HCT116 (cell line): ENCODE measurements at regions not wholly inside any gene's neighbourhood (a gene's known extent, or its start where the extent isn't known, plus 50 kb on each side); places are given as distances from the start of the nearest gene placed in this dataset.

ENCODE experiments used
- ATAC-seq: fragments of 200-7000 bp; cut with Tn5 transposase; 2 replicates; pipeline ENCODE4 v1.9.1; 2020; ENCODE audit warnings: mild to moderate bottlenecking, moderate library complexity
- BruUV-seq: library from RNA; stranded (reverse); fragments of 400-500 nt; replicated peaks from 2 replicates; lab custom pipeline; 2021; lab: Mats Ljungman, UMichigan
- CTCF ChIA-PET: fragments of 300-600 bp; sonication (Branson Sonifier 250); formaldehyde crosslinking; loops from one replicate; lab custom pipeline; 2021; ENCODE audit warnings: antibody characterized with exemption; lab: Charles Lee
- POLR2A ChIA-PET: fragments of 300-600, 350-600 bp; sonication (Branson Sonifier 250); formaldehyde crosslinking; loops from one replicate; lab custom pipeline; 2021; ENCODE audit warnings: antibody characterized with exemption; lab: Charles Lee
- RAD21 ChIA-PET, 2 experiments: fragments of 300-600 bp; sonication (Branson Sonifier 250); formaldehyde crosslinking; loops; one replicate each; lab custom pipeline; 2023; ENCODE audit warnings: low total read pairs in 2 of 2; ENCODE audit not compliant: uncharacterized antibody in 2 of 2, unreplicated experiment in 2 of 2, low non-redundant PET in 1 of 2; lab: Charles Lee
- DNase-seq: peaks from one replicate; pipeline ENCODE4 v3.0.0-alpha.2; 2010; ENCODE audit warnings: low read depth, low spot score
- H2AFZ ChIP-seq: fragments of 200-600 bp; shearing (Covaris generic), sonication (generic); 2 replicates; pipeline ENCODE4 v1.6.1; 2017; ENCODE audit warnings: low read depth, mixed run types, mixed read lengths, antibody characterized with exemption, low read length; ENCODE audit not compliant: poor library complexity, severe bottlenecking
- H3K27ac ChIP-seq: 2 replicates; pipeline ENCODE4 v1.5.1; 2012; ENCODE audit warnings: low read depth, low read length
- H3K27me3 ChIP-seq: fragments of 200-600 bp; sonication (generic); 2 replicates; pipeline ENCODE4 v1.6.1; 2016; ENCODE audit warnings: mixed run types, low read length, mixed read lengths; ENCODE audit not compliant: insufficient read depth
- H3K36me3 ChIP-seq, 2 experiments: fragments of 200-500 bp in 1 of 2; fragments of 200-600 bp in 1 of 2; sonication (Bioruptor generic) in 1 of 2; sonication (generic) in 1 of 2; 2 replicates each; pipeline versions ENCODE4 v1.5.1 to v1.6.1; 2014 to 2016; ENCODE audit warnings: low read length in 2 of 2, inconsistent platforms in 1 of 2, mixed read lengths in 1 of 2, mixed run types in 1 of 2; ENCODE audit not compliant: insufficient read depth in 2 of 2, control insufficient read depth in 1 of 2
- H3K4me1 ChIP-seq, 2 experiments: fragments of 200-600 bp in 1 of 2; sonication (generic) in 1 of 2; 2 replicates each; pipeline versions ENCODE4 v1.5.1 to v1.6.1; 2012 to 2017; ENCODE audit warnings: low read length in 2 of 2, inconsistent platforms in 1 of 2, mild to moderate bottlenecking in 1 of 2, mixed read lengths in 1 of 2, mixed run types in 1 of 2, moderate library complexity in 1 of 2; ENCODE audit not compliant: insufficient read depth in 2 of 2, control insufficient read depth in 1 of 2
- H3K4me2 ChIP-seq: fragments of 200-600 bp; sonication (generic); 2 replicates; pipeline ENCODE4 v1.6.1; 2017; ENCODE audit warnings: mixed run types, low read length, mixed read lengths
- H3K4me3 ChIP-seq, 2 experiments: fragments of 200-600 bp in 1 of 2; sonication (generic) in 1 of 2; replicated peaks in 1 of 2; 2 replicates each; pipeline ENCODE4 v1.5.1; 2011 to 2016; ENCODE audit warnings: low read length in 2 of 2, control low read depth in 1 of 2, low read depth in 1 of 2, mild to moderate bottlenecking in 1 of 2, mixed read lengths in 1 of 2, mixed run types in 1 of 2
- H3K79me2 ChIP-seq: fragments of 200-600 bp; sonication (generic); 2 replicates; pipeline ENCODE4 v1.6.1; 2017; ENCODE audit warnings: mild to moderate bottlenecking, mixed run types, low read length, moderate library complexity, mixed read lengths; ENCODE audit not compliant: insufficient read depth
- H3K9ac ChIP-seq: fragments of 200-600 bp; sonication (generic); 2 replicates; pipeline ENCODE4 v1.6.1; 2016; ENCODE audit warnings: low read length, mixed read lengths
- H3K9me2 ChIP-seq: fragments of 200-600 bp; sonication (generic), shearing (Covaris generic); 2 replicates; pipeline ENCODE4 v1.6.1; 2017; ENCODE audit warnings: mixed run types, mild to moderate bottlenecking, moderate library complexity; ENCODE audit not compliant: insufficient read depth
- H3K9me3 ChIP-seq, 2 experiments: fragments of 200-500 bp in 1 of 2; fragments of 200-600 bp in 1 of 2; sonication (Bioruptor generic) in 1 of 2; sonication (generic) in 1 of 2; 2 replicates each; pipeline ENCODE4 v1.6.1; 2014 to 2017; ENCODE audit warnings: low read length in 2 of 2, mixed read lengths in 2 of 2, inconsistent platforms in 1 of 2, low read depth in 1 of 2, mild to moderate bottlenecking in 1 of 2, mixed run types in 1 of 2, moderate library complexity in 1 of 2; ENCODE audit not compliant: control insufficient read depth in 1 of 2, insufficient read depth in 1 of 2
- H4K20me1 ChIP-seq: fragments of 200-600 bp; sonication (generic), shearing (Covaris generic); 2 replicates; pipeline ENCODE4 v1.6.1; 2017; ENCODE audit warnings: mixed run types, mild to moderate bottlenecking, moderate library complexity; ENCODE audit not compliant: insufficient read depth
- ELF1 ChIP-seq: IDR thresholded peaks from 2 replicates; pipeline ENCODE4 v1.6.1; 2012; ENCODE audit warnings: low read depth, borderline replicate concordance
- EZH2 ChIP-seq: fragments of 200-600 bp; sonication (generic); IDR thresholded peaks from 2 replicates; pipeline ENCODE4 v1.6.1; 2017; ENCODE audit warnings: antibody characterized with exemption, mixed run types
- POLR2A ChIP-seq: IDR thresholded peaks from 2 replicates; pipeline ENCODE4 v1.7.0; 2011; ENCODE audit warnings: borderline replicate concordance; ENCODE audit not compliant: insufficient read depth, insufficient read length; ENCODE audit errors: extremely low read depth
- POLR2AphosphoS5 ChIP-seq: IDR thresholded peaks from 2 replicates; pipeline ENCODE4 v1.6.1; 2011; ENCODE audit warnings: mild to moderate bottlenecking, low read depth, low read length, moderate library complexity
- TCF7L2 ChIP-seq: IDR thresholded peaks from 2 replicates; pipeline ENCODE4 v1.7.0; 2011; ENCODE audit warnings: borderline replicate concordance, inconsistent platforms; ENCODE audit not compliant: insufficient read depth, insufficient read length; ENCODE audit errors: extremely low read depth
- ZBTB33 ChIP-seq: IDR thresholded peaks from 2 replicates; pipeline ENCODE4 v1.6.1; 2011; ENCODE audit warnings: mild to moderate bottlenecking, low read length, moderate library complexity; ENCODE audit not compliant: insufficient replicate concordance; ENCODE audit errors: extremely low read depth
- ZNF274 ChIP-seq: fragments of 200-500 bp; sonication (Bioruptor generic); IDR thresholded peaks from 2 replicates; pipeline ENCODE4 v1.6.1; 2014; ENCODE audit warnings: mild to moderate bottlenecking, low read depth, low read length, inconsistent platforms
- intact Hi-C: fragments of 100-400 bp; cut with micrococcal nuclease; formaldehyde crosslinking; loops from 2 replicates; pipeline ENCODE4 v1.10.0; 2022

GRCh38 chr3:96449346-96449745 lies 365.0 kb upstream of the EPHA6 start:
- CTCF ChIA-PET: no interaction called here
- no peak for TF ChIP-seq POLR2AphosphoS5
- no peak for TF ChIP-seq POLR2A
- no peak for TF ChIP-seq ELF1
- no peak for TF ChIP-seq ZNF274
- TF ChIP-seq ZBTB33: no peak
- ATAC-seq: no peak
- Histone ChIP-seq H4K20me1 (no peaks in the 10 kb centered on the region), H3K9me2 (no peaks in the 10 kb centered on the region), H3K79me2 (no peaks in the 10 kb centered on the region), H2AFZ (no peak overlapping the region), H3K36me3 (no peaks in the 10 kb centered on the region), H3K4me3 (no peak overlapping the region), H3K4me2 (no peak overlapping the region), H3K27ac (no peak overlapping the region), H3K4me1 (no peaks in the 10 kb centered on the region), H3K9ac (no peak overlapping the region), H3K27me3 (no peaks in the 10 kb centered on the region), H3K9me3 (peaks cover 15 to 28% of the 10 kb centered on the region in 2 experiments; a peak in 2 of 4 replicates)
- DNase-seq: no peak
- RAD21 ChIA-PET: no interaction called here
- no TSS peak for BruUV-seq
- intact Hi-C loops: no loop called here
- POLR2A ChIA-PET: no interaction called here

GRCh38 chr3:96449803-96450202 lies 364.6 kb upstream of the EPHA6 start:
- H4K20me1 ChIP-seq: no peaks in the 10 kb centered on the region
- no peaks in the 10 kb centered on the region for H3K27me3 ChIP-seq
- H3K36me3 ChIP-seq: no peaks in the 10 kb centered on the region
- ChIA-PET CTCF (no interaction called here), RAD21 (no interaction called here), POLR2A (no interaction called here)
- peaks cover 15 to 28% of the 10 kb centered on the region in 2 experiments; a peak in 2 of 4 replicates for H3K9me3 ChIP-seq
- no peaks in the 10 kb centered on the region for H3K79me2 ChIP-seq
- DNase-seq (no peak), ATAC-seq (no peak)
- no peaks in the 10 kb centered on the region for H3K4me1 ChIP-seq
- H3K9ac ChIP-seq: no peak overlapping the region
- intact Hi-C loops: no loop called here
- H3K27ac ChIP-seq: no peak overlapping the region
- BruUV-seq: no TSS peak
- no peak overlapping the region for H3K4me3 ChIP-seq
- TF ChIP-seq ELF1 (no peak), TCF7L2 (no peak), EZH2 (no peak), POLR2A (no peak)
- H3K4me2 ChIP-seq: no peak overlapping the region
- no peak overlapping the region for H2AFZ ChIP-seq
- H3K9me2 ChIP-seq: no peaks in the 10 kb centered on the region
